ENCODE measurements at regions not wholly inside any gene's neighbourhood (a gene's known extent, or its start where the extent isn't known, plus 50 kb on each side); places are given as distances from the start of the nearest gene placed in this dataset.

DNA sequence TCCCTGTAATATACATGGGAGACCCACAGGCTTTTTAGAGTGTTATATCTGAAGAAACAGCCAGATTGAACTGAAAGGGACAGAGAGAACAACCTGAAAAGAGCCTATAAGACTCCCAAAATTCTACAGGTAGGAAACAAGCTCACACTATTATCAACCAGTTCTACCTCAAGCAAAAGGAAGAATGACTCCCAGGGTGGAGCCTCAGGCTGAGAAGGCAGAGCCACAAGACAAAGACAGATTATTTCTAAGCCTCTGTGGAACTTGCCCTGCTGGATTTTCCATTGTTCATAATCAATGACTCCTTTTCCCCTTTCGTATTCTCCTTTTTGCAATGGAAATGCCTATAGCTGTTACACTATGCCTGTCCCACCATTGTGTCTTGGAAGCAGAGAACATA, 95.1 kb upstream of the LMCD1 start:
- no peak overlapping the region for H3K4me3 ChIP-seq (ENCODE audit: control insufficient read depth, low read depth, low read length)
- TF ChIP-seq, protein P1, sequence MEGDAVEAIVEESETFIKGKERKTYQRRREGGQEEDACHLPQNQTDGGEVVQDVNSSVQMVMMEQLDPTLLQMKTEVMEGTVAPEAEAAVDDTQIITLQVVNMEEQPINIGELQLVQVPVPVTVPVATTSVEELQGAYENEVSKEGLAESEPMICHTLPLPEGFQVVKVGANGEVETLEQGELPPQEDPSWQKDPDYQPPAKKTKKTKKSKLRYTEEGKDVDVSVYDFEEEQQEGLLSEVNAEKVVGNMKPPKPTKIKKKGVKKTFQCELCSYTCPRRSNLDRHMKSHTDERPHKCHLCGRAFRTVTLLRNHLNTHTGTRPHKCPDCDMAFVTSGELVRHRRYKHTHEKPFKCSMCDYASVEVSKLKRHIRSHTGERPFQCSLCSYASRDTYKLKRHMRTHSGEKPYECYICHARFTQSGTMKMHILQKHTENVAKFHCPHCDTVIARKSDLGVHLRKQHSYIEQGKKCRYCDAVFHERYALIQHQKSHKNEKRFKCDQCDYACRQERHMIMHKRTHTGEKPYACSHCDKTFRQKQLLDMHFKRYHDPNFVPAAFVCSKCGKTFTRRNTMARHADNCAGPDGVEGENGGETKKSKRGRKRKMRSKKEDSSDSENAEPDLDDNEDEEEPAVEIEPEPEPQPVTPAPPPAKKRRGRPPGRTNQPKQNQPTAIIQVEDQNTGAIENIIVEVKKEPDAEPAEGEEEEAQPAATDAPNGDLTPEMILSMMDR (IDR thresholded peaks at IDR 0.05; ENCODE audit: control insufficient read depth, insufficient read depth, low read depth, low read length, missing control alignments), result no peak
- no peak for DNase-seq (ENCODE audit: low read depth)

DNA sequence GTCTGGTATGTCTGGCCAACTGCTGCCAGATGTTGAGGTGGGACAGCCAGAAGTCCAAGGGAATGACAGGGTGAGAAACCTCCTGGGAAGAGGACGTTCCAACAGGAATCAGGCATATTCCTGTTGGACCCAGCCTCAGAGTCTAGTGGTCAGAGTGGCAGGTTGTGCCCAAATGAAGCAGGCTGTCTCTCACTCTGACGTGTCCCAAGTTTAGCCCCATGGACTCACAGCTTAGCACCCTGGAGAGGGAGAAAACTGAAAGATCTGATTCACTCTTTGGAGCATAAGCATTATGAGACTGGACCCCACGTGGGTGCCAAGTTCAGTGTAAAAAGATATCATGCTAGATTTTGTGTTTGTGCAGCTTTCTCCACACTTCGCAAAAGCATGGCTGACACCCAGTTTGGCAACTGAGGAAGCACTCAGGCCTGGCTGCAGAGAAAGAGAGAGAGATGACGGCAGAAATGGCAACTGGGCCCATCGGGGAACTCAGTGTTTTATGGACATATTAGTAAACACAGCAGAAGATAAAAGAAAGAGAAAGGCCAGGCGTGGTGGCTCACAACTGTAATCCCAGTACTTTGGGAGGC, 88.2 kb upstream of the LMCD1 start:
- no peak for DNase-seq (ENCODE audit: low read depth)
- TF ChIP-seq, protein P1 (IDR thresholded peaks at IDR 0.05; ENCODE audit: control insufficient read depth, insufficient read depth, low read depth, low read length, missing control alignments), result no peak
- H3K4me3 ChIP-seq (ENCODE audit: control insufficient read depth, low read depth, low read length), result no peak overlapping the region

DNA sequence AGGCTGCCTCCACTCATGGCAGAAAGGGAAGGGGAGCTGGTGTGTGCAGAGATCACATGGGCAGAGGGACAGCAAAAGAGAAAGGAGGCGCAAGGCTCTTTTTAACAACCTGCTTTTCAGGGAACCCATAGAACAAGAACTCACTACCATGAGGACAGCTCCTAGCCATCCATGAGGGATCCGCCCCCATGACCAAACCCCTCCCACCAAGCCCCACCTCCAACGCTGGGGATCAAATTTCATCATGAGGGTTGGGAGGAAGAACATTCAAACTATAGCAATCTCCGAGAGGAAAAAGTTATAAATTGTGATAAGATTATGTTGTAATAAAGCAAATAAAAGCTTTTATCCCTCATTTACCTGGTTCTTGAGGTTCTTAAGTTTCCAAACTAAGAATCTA, 84.7 kb upstream of the LMCD1 start:
- H3K4me3 ChIP-seq (ENCODE audit: control insufficient read depth, low read depth, low read length), result no peak overlapping the region
- TF ChIP-seq, protein P1 (IDR thresholded peaks at IDR 0.05; ENCODE audit: control insufficient read depth, insufficient read depth, low read depth, low read length, missing control alignments), result no peak
- no peak for DNase-seq (ENCODE audit: low read depth)

DNA sequence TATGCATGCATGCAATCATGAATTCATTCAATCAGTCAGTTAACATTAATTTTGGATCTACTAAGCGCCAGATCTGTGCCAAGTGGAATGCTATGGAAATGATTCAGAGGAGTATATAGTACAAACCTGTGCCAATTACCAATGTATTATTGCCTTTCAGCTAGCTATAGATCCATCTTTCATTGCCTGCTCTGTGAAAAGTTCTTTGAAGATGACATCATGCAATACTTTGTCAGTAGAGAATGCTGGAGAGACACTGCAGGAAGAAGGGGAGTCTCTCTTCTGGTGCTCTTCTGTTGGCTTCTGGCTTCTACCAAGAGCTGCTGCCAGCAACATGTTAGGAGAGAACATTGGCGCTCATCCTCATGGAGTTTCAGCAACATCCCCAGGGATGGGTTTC, 81.0 kb upstream of the LMCD1 start:
- DNase-seq (ENCODE audit: low read depth), result no peak
- H3K4me3 ChIP-seq (ENCODE audit: control insufficient read depth, low read depth, low read length), result no peak overlapping the region
- TF ChIP-seq, protein P1 (IDR thresholded peaks at IDR 0.05; ENCODE audit: control insufficient read depth, insufficient read depth, low read depth, low read length, missing control alignments), result no peak

DNA sequence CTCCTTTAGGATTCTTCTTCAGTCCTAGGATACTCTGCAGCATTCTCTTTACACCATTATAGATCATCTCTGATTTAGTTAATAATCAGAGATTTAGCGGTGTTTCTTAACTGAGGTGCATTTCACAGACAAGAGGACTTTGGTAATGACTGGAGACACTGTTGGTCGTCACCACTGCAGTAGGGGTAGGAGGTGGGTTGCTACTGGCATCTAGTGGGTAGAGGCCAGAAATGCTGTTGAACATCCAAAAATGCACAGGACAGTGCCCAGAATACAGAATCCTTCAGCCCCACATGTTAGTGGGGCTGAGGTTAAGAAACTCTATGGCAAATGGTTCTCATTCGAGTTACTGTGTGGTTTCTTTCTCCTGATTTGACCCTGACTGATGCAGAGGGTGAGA, 80.4 kb upstream of the LMCD1 start:
- no peak for DNase-seq (ENCODE audit: low read depth)
- no peak overlapping the region for H3K4me3 ChIP-seq (ENCODE audit: control insufficient read depth, low read depth, low read length)
- TF ChIP-seq, protein P1 (IDR thresholded peaks at IDR 0.05; ENCODE audit: control insufficient read depth, insufficient read depth, low read depth, low read length, missing control alignments), result peak; percentile 24

DNA sequence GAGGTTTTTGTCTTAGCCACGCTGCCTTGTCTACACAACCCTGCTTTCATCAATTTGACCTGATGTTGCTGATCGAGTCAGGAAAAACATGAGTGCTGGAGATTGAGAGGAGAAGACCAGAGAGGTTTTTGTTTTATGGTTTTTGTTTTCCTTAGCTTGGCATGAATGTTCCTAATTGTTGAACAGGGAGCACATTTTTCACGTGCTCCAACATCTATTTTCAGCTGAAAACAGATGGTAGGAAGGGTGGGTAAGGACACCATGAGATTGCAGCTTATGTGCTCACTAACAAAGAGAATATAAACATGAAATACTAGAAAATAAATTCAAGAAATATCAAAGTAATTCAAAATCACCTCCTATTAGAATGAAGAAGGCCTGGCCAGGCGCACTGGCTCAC, 79.9 kb upstream of the LMCD1 start:
- TF ChIP-seq, protein P1 (IDR thresholded peaks at IDR 0.05; ENCODE audit: control insufficient read depth, insufficient read depth, low read depth, low read length, missing control alignments), result no peak
- no peak overlapping the region for H3K4me3 ChIP-seq (ENCODE audit: control insufficient read depth, low read depth, low read length)
- no peak for DNase-seq (ENCODE audit: low read depth)

DNA sequence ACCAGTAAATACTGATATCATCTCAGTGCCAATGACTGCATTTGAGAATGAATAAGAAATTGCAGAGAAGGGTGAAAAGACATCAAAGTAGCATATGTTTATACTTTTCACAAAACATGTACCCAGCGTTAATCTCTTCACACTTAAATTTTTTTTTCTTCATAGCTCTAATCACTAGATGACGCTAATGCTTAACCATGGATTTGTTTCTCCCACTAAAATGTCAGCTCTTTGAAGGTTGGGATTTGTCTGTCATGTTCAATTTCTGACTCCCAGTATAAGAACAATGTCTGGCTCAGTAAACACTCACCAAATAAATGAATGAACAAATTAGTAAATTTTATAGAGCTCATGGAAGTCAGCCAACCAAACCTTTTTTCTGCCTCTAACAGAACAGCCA, 78.3 kb upstream of the LMCD1 start:
- no peak overlapping the region for H3K4me3 ChIP-seq (ENCODE audit: control insufficient read depth, low read depth, low read length)
- DNase-seq (ENCODE audit: low read depth), result no peak
- TF ChIP-seq, protein P1 (IDR thresholded peaks at IDR 0.05; ENCODE audit: control insufficient read depth, insufficient read depth, low read depth, low read length, missing control alignments), result no peak
